ENCODE measurements at regions not wholly inside any gene's neighbourhood (a gene's known extent, or its start where the extent isn't known, plus 50 kb on each side); places are given as distances from the start of the nearest gene placed in this dataset.
A peak's percentile ranks its signal among the peaks of the same experiment; 100 is the strongest.

DNA sequence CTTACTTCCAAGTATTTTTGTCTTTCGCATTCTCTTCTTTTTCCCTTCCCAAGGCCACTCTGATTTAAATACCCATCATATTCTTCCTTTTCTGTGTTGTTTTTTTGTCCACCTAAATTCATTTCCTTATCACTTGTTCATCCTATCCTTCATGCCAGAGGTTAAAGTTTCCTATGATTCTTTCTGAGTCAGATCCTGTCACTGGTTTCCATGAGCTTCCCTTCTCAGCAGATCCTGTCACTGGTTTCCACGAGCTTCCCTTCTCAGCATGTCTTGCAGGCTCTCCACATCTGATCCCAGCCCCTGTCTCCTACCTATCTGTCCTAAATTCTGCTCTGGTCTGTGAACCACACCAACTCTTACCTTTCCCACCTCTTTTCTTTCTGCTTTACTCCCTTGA, 311.8 kb upstream of the RGS6 start:
- peaks cover 6% of the 10 kb centered on the region for H3K27me3 Mint-ChIP-seq (ENCODE audit: insufficient read depth)
- TF ChIP-seq CTCF (IDR thresholded peaks at IDR 0.05), result no peak
- H3K4me3 Mint-ChIP-seq, result peak overlapping the region; percentile 47
- peak; percentile 67 for DNase-seq
- H3K36me3 Mint-ChIP-seq (ENCODE audit: low read depth), result peaks cover 75% of the 10 kb centered on the region
- H3K9me3 Mint-ChIP-seq, result peaks cover 4% of the 10 kb centered on the region; the same call in 1 of the 2 replicates
- peaks cover 83% of the 10 kb centered on the region for H3K4me1 Mint-ChIP-seq (ENCODE audit: low read depth)
- peak overlapping the region; percentile 86 for H3K27ac Mint-ChIP-seq

DNA sequence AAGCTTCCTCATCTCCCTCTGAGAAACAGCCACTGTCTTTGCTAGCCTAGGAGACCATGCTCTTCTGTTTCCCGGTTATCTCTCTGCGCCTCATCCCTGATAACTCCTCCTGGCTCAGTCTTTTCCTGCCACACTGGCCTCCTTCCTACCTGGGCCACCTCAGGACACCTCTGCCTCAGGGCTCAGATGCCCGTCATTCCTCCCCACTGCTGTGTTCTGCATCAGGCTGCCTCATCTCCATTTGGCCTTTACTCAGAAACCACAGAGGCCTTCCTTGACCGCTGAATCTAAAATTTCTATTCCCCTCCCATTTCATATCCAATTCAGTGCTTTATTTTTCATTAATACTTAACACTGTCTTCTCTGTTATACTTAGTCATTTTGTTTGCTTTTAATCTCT, 311.0 kb upstream of the RGS6 start:
- DNase-seq, result no peak
- Mint-ChIP-seq H3K4me3 (peak overlapping the region; percentile 47), H3K36me3 (ENCODE audit: low read depth) (peaks cover 72% of the 10 kb centered on the region), H3K9me3 (peaks cover 4% of the 10 kb centered on the region; the same call in 1 of the 2 replicates), H3K4me1 (ENCODE audit: low read depth) (peaks cover 83% of the 10 kb centered on the region), H3K27me3 (ENCODE audit: insufficient read depth) (peaks cover 6% of the 10 kb centered on the region), H3K27ac (peak overlapping the region; percentile 86)
- TF ChIP-seq CTCF (IDR thresholded peaks at IDR 0.05), result no peak

GRCh38 chr14:71621980-71622605, 310.1 kb upstream of the RGS6 start:
- Mint-ChIP-seq H3K36me3 (ENCODE audit: low read depth) (peaks cover 67% of the 10 kb centered on the region), H3K9me3 (peaks cover 4% of the 10 kb centered on the region; the same call in 1 of the 2 replicates), H3K4me1 (ENCODE audit: low read depth) (peaks cover 78% of the 10 kb centered on the region), H3K27me3 (ENCODE audit: insufficient read depth) (peaks cover 6% of the 10 kb centered on the region), H3K4me3 (no peak overlapping the region), H3K27ac (peak overlapping the region; percentile 86)
- no peak for TF ChIP-seq CTCF (IDR thresholded peaks at IDR 0.05)
- DNase-seq, result no peak

DNA sequence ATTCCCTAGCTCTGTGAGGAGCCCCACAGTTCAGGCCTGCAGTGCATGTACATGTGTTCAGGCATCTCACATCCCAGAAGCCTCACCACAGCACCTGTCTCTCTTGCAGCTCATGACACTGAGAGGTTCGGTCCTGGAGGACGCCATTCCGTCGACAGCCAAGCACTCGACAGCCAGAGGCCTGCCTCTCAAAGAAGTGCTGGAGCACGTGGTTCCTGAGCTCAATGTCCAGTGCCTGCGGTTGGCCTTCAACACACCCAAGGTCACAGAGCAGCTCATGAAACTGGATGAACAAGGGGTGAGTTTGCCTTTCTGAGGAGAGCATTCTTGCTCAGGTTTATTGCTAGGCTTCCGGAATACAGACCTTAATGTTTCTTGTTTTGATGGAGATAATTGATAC, 308.3 kb upstream of the RGS6 start:
- Mint-ChIP-seq H3K4me1 (ENCODE audit: low read depth) (peaks cover 74% of the 10 kb centered on the region), H3K36me3 (ENCODE audit: low read depth) (peaks cover 69% of the 10 kb centered on the region), H3K27ac (no peak overlapping the region), H3K27me3 (ENCODE audit: insufficient read depth) (peaks cover 6% of the 10 kb centered on the region), H3K4me3 (no peak overlapping the region), H3K9me3 (peaks cover 8% of the 10 kb centered on the region; the same call in 1 of the 2 replicates)
- no peak for TF ChIP-seq CTCF (IDR thresholded peaks at IDR 0.05)
- DNase-seq, result no peak

GRCh38 chr14:71625175-71625574, 307.1 kb upstream of the RGS6 start:
- no peak for TF ChIP-seq CTCF (IDR thresholded peaks at IDR 0.05)

More at GRCh38 chr14:71625175-71625574, 307.1 kb upstream of the RGS6 start:
- no peak for DNase-seq
- Mint-ChIP-seq H3K9me3 (peaks cover 7% of the 10 kb centered on the region; the same call in 1 of the 2 replicates), H3K27me3 (ENCODE audit: insufficient read depth) (peaks cover 6% of the 10 kb centered on the region), H3K36me3 (ENCODE audit: low read depth) (peaks cover 68% of the 10 kb centered on the region), H3K27ac (no peak overlapping the region), H3K4me3 (no peak overlapping the region), H3K4me1 (ENCODE audit: low read depth) (peaks cover 75% of the 10 kb centered on the region)
